AG09319 (cell line): ENCODE measurements at regions not wholly inside any gene's neighbourhood (a gene's known extent, or its start where the extent isn't known, plus 50 kb on each side); places are given as distances from the start of the nearest gene placed in this dataset.

ENCODE experiments used
- DNase-seq: peaks from one replicate; pipeline ENCODE4 v3.0.0-alpha.2; 2010; ENCODE audit warnings: low read depth; ENCODE audit errors: extremely low read depth
- TF ChIP-seq, protein P1 (sequence below): IDR thresholded peaks from 2 replicates; pipeline ENCODE4 v1.5.1; 2011; ENCODE audit warnings: low read depth, mild to moderate bottlenecking, inconsistent platforms, low read length, moderate library complexity

DNA sequence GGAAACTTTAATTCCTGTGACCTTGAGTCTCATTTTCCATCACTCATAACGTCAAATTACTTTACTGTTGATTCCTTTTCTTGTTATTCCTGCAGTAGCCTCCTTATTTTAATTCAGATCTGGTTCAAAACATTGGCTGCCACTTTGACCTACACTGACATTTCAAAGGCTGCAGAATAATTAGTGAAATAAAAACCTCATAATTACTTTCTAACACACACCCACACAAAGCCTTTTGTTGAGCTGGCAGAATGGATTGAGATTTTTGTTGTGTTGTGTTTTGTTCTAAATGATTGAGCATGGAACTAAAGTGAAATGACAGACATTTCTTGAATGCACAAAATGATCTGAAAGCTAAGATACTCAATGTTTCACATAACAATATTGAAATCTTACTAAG is 507.5 kb upstream of the STXBP6 start:
- TF ChIP-seq, protein P1, sequence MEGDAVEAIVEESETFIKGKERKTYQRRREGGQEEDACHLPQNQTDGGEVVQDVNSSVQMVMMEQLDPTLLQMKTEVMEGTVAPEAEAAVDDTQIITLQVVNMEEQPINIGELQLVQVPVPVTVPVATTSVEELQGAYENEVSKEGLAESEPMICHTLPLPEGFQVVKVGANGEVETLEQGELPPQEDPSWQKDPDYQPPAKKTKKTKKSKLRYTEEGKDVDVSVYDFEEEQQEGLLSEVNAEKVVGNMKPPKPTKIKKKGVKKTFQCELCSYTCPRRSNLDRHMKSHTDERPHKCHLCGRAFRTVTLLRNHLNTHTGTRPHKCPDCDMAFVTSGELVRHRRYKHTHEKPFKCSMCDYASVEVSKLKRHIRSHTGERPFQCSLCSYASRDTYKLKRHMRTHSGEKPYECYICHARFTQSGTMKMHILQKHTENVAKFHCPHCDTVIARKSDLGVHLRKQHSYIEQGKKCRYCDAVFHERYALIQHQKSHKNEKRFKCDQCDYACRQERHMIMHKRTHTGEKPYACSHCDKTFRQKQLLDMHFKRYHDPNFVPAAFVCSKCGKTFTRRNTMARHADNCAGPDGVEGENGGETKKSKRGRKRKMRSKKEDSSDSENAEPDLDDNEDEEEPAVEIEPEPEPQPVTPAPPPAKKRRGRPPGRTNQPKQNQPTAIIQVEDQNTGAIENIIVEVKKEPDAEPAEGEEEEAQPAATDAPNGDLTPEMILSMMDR, result no peak
- no peak for DNase-seq

GRCh38 chr14:25552826-25553225 is 502.9 kb upstream of the STXBP6 start:
- DNase-seq, result no peak
- TF ChIP-seq, protein P1, result no peak

DNA sequence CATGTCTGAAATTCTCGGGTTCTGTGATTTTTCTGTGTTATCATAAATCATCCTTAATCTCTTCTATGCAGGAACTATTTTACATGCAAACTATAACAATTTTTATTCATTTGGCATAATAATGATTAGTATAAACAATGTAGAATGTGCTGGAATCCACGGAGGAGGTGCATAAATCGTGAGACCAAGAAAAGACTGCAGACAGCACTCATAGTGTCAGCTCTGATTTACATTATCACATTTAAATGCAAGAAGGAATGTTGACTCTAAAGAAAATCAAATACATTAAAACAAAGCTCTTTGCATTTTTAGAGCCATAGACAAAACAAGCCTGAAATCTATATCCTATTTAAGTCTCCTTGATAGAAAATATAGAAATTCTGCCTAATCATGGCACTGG is 501.7 kb upstream of the STXBP6 start:
- no peak for DNase-seq
- TF ChIP-seq, protein P1, result no peak

GRCh38 chr14:25546826-25547225 is 496.9 kb upstream of the STXBP6 start:
- TF ChIP-seq, protein P1, result no peak

GRCh38 chr14:25537846-25538455 is 488.0 kb upstream of the STXBP6 start:
- DNase-seq, result no peak
- TF ChIP-seq, protein P1, result no peak

More at GRCh38 chr14:25546826-25547225, 496.9 kb upstream of the STXBP6 start:
- no peak for DNase-seq

DNA sequence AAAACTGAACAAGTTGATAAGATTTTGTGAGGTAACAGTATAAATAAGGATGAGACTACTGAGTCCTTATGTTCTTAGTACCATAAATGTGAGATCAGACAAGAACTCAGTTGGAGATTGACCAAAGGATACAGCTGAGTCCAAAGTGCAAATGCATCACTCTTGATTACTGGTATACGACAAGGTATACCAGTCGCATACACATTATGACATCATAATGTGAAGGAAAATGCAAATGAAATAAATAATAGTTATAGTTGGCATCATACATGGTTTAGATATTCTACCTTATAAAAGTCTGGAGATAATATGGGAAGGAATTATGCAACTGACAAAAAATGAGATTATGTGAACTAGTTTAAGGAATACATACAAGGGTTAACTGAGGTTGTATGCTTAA is 476.3 kb upstream of the STXBP6 start:
- DNase-seq, result no peak
- TF ChIP-seq, protein P1, result no peak

- DNase-seq, result no peak
- TF ChIP-seq, protein P1, result no peak
Observed at GRCh38 chr14:25522926-25523325, 473.0 kb upstream of the STXBP6 start.
